Nucleus accumbens (tissue), 56 donors: ENCODE measurements at regions not wholly inside any gene's neighbourhood (a gene's known extent, or its start where the extent isn't known, plus 50 kb on each side); places are given as distances from the start of the nearest gene placed in this dataset.

Experiments used
- DNase-seq, 56 donors: peaks; one replicate each; lab custom pipeline; 2025; lab: John Stamatoyannopoulos, UW

DNA sequence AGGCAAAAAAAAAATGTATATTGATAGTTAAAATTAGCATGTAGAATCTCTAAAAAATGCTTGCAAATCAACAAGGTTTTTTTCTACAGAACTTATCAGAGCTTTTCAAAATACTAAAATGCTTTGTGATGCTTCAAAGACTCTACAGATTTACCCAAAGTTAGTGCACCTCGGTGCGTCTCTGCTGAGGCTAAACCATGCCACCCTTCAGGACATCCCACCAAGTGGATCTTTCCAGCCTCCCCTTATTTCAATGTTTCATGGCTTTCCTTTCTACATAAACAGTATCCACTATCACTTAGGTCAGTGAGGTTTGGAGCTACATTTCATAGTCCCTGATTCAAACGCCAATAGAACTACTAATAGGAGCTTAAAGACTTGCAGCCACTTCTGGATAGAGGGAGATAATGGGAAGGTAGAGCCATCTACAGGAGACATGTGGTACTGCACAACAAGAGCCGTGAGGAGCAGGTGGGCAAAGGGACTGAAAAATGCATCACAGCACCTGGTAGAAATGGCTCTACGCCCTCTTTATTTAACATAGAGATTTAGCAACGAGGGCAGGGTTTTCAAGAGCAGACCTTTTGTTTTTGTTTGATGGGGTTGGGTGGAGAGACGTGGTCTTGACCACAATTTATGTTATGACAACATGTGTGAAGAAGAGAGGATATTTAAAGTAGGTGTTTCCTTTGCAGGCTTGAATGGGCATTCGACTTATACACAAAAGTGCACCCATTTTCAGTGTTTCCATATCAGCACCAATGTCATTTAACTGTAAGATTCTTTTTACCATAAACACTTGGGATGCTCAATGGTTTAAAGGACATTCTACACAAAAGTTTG lies 56.1 kb upstream of the SLC35G4 start:
- peak in 13 of 56 donors; percentile 2 to 57 (median 10) for DNase-seq

DNA sequence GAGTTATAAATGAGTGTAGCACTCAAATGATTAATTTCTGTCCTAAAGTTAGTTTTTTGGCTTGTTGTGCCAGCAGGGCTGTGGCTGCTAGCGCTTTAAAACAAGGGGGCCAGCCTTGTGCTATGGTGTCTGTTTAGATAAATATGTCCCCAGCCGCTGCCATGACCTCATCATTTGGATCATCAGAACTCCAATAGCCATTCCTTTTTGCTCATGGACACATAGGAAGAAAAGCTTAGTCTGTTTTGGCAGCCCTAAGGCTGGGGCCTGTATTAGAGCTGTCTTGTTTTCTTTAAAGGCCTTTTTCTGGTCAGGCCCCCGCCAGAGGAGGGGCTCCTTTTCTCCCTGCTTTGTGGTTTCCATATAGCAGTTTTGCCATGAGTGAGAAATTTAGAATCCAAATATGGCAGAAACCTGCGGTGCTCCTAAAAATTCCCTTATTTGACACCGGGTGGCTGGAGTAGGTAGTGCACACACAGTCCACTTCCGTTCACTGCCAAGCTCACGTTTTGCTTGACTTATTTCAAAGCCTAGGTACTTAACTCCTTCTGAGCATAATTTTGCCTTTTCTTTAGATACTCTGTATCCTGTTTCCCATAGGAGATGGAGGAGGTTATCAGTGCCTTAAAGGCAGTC lies 60.4 kb upstream of the SLC35G4 start:
- no peak for DNase-seq

DNA sequence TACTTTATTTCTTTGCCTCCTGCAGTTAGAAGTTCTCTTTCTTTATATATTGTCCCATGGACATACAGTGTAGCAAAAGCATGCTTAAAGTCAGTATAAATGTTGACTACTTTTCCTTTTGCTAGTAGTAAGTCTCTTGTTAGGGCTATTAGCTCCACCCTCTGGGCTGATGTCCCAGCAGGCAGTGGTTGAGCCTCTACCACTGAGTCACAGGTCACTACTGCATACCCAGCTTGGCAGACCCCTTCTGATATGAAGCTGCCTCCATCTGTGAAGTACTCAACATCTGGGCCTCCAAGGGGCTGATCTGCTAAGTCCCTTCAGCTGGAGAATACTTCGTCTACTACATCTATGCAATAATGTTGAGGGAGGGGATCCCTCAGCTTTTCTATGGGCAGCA lies 61.0 kb upstream of the SLC35G4 start:
- DNase-seq, result no peak

GRCh38 chr18:11544060-11544633 lies 65.2 kb upstream of the SLC35G4 start:
- no peak for DNase-seq

DNA sequence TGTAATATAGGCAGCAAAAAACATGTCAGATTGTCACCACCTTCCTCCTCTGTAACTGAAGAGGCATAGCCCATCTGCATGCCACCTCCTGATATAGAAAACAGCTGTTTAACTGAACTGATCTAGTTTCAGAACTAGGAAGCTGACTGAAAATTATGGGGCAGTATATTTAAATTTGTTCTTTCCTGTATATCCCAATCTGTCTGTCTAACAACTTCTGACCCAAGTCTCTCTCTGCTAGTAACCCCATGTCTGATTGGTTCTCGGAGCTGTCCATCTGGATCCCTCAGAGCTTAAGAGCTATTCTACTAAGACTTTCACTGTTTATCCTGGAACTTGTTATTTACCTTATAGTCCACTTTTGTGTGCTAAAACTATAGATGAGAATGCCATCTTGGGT lies 68.2 kb upstream of the SLC35G4 start:
- DNase-seq, result no peak

- no peak for DNase-seq
These were observed 75.4 kb upstream of the SLC35G4 start for GRCh38 chr18:11533942-11534496.

DNA sequence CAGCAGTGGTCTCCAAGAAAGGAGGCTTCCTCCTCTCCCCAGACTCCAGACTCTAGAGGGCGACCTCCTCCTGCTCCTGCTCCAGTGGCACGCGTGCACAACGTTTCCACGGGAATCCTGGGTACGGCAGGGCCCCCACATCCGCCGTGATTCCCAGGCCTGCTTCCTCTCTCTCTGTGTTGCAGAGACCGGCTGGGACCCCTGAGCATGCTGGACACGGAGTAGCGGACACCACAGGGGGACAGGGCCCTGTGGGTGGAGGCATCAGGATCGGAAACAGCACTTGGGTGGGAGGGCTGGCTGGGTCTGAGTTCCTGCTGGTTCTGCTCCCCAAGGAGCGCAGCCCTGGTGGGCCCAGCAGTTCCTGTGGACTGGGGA lies 75.9 kb upstream of the SLC35G4 start:
- no peak for DNase-seq

DNA sequence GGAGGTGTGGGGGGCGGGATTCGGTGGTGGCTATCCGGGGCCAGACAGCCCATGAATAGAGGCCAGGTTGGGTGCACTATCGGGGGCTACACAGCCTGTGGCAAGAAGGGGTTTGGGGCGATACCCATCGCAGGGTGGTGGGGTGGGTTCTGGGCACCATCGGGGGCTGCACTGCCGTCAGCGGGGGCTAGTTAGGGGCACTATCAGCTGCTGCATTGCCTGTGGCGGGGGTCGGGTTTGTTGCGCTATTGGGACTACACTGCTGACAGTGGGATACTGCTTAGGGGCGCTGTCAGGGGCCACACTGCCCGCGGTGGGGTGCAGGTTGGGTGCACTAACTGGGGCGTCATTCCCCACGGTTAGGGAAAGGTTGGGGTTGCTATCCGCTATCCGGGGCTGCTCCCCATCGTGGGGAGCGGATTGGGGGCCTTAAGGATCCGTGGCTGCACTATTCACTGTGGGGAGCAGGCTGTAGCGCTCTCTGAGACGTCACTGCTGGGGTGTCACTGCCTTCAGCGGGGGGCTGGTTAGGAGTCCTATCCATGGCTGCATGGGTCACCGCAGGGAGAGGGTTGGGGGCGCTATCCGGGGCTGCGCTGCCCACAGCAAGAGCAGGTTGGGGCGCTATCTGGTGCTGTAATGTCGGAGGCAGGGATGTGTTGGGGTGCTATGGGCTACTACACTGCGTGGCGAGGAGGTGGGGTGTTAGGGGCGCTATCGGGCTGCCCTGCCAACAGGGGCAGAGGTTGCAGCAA lies 76.5 kb upstream of the SLC35G4 start:
- no peak for DNase-seq

DNA sequence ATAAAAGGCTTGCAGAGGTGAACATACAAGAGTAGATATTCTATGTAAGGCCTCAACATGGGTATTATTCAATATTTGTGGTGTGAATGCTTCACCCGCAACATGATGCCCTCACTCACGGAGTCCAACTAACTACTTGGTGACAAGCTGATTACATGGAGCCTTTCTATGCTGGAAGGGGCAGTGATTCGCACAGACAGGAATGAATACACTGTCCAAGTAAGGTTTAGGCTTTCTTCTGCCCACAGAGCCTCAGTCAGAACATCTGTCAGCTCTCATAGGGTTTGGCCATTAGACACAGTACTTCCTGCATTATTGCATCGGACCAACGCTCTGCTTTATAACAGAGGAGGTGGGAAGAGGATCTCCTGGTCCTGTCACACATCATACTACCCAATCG lies 80.3 kb upstream of the SLC35G4 start:
- DNase-seq, result no peak

GRCh38 chr18:11526675-11527074 lies 82.7 kb upstream of the SLC35G4 start:
- DNase-seq, result no peak

DNA sequence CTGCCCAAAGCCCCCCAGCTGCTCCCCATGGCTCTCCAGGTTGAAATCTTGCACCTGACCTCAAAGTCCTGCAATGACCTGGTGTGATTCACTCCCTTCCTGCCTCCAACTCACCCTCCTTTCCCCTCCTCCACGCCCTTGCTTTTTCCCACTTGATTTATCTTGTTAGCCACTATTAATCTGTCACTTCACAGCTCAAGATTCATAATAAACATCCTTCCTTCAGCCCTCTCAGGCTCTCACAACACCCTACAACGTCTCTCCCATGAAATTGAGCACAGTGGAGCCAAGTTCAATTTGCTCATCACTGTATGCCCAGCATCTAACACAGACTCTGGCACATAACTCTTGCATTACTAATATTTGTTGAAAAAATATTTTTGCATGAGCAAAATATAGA lies 85.6 kb upstream of the SLC35G4 start:
- no peak for DNase-seq

DNA sequence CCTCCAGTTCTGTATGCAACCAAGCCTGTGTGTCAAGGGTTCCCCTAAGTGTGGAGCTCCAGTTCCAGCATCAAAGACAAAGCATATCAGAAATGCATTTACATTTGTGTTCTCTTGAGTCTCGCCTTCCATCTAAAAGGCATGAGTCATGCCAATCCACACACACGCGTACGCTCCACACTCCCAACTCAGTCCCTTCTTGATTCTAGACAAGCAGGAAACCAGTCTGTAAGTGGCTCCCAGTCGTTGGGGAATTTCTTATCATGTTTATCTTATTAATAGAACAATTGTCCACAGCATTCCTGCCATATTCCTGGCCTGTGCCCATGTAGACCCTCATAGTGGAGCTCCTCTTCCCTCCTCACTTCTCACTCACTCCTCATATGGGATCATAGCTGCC lies 86.4 kb upstream of the SLC35G4 start:
- DNase-seq, result no peak

DNA sequence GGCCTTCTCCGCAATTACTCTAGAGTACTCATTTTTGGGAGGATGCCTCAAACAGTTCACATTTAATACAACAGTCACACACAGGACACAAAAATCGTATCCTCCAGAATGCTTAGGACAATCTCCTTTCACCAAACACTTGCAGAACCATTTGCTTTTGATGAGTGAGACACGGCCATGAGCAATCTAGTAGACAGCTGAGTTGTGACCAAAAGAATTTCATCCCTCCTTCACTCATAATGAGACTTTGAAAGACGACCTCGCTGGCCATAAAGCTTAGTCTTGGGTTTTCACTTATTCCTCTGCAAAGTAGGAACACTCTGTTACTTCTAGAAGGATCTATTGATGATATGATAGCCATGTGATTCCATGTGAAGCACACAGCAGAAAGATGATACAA lies 87.5 kb upstream of the SLC35G4 start:
- no peak for DNase-seq

DNA sequence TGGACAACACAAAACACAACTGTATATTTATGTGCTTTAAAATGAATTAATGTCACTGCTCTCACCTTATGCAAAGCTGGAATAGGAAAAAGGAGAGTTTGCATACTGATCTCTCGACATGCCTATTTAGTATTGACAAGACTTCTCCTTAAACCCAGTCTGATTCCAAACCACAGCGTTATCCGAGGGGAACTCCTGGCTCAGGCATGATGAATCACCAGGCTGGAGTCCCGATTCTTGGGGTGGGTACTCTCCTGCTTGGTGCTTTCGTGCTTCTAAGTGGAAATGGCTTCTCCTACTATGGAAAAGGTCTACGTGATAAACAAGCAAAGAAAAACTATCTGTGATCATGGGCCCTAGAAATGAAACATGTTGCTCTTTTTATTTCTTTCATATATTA lies 88.9 kb upstream of the SLC35G4 start:
- DNase-seq, result no peak

GRCh38 chr18:11518788-11519685 lies 90.4 kb upstream of the SLC35G4 start:
- peak in 14 of 56 donors; percentile 1 to 36 (median 10) for DNase-seq

DNA sequence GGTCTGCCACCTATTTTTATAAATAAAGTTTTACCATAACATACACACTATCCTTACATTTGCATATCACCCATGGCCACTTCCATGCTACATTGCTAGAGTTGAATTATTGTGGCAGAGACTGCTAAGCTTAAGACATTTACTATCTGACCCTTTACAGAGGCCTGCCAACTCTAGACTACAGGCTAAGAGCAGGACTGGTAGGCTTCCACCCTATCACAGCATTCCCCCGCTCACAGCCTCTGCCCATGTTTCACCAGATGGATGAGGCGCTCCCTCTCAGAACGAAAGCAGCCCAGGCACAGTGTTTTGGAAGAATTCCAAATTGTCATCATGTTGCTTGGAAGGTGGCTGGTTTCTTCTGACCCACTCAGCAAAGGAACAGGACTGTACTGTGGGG lies 91.7 kb upstream of the SLC35G4 start:
- no peak for DNase-seq

DNA sequence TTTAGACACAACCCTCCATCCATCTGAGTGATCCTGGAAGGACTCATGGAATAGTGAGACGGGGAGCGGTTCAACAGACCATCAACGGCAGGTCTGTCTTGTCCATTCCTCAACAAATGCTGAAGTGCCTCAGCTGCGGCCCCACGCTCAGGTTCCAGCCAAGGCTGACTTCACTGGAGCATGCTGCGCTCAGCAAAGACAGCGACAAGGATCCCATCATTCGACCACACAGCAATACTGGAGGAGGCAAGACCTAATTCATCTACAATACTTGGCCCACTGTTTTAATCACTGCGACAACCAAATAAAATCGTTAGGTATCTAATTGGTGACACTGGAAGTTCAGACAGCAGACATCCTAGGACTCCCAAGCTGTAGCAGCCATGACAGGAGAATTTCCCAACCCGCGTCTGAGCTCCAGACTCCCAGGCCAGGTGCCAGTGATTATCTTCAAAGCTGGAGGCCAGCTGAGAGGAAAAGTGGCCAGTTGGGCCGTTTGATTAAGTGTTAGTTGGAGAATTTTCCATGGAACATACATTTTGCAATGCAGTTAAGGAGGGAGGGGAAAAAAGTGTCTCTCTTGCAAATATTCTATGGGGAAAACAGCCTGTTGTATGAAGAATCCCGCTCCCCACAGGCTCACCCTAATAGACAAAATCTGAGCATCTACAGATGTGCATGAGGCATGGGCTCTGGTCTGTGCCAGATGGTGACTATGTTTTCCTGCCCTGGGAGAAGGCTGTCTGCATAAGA lies 92.5 kb upstream of the SLC35G4 start:
- no peak for DNase-seq

- DNase-seq, result no peak
These were observed 95.1 kb upstream of the SLC35G4 start for GRCh38 chr18:11514267-11514666.
